Heart right ventricle (tissue), 16 donors: ENCODE measurements at regions not wholly inside any gene's neighbourhood (a gene's known extent, or its start where the extent isn't known, plus 50 kb on each side); places are given as distances from the start of the nearest gene placed in this dataset.

Source experiments
- ATAC-seq, 8 donors: fragments of 200-7000 bp; cut with Tn5 transposase; one replicate each; pipeline ENCODE4 v1.9.1; 2020; ENCODE audit warnings: mild to moderate bottlenecking in 8 of 8, moderate library complexity in 8 of 8, moderate number of reproducible peaks in 1 of 8
- DNase-seq, 2 donors: peaks; one replicate each; pipeline ENCODE4 v3.0.0-alpha.2; 2020
- H3K27ac ChIP-seq, 10 donors: fragments of 200-600 bp; sonication (generic) in 2 of 10; one replicate each; pipeline versions ENCODE4 v1.5.0 to v1.8.0; 2020 to 2022; ENCODE audit warnings: mild to moderate bottlenecking in 3 of 10
- H3K27me3 ChIP-seq, 7 donors: fragments of 200-600 bp; one replicate each; pipeline ENCODE4 v1.8.0; 2021 to 2022; ENCODE audit warnings: mild to moderate bottlenecking in 2 of 7
- H3K36me3 ChIP-seq, 9 donors: fragments of 200-600 bp; sonication (generic) in 1 of 9; one replicate each; pipeline versions ENCODE4 v1.5.0 to v1.8.0; 2020 to 2022; ENCODE audit warnings: mild to moderate bottlenecking in 2 of 9
- H3K4me1 ChIP-seq, 9 donors: fragments of 200-600 bp; sonication (generic) in 1 of 9; one replicate each; pipeline versions ENCODE4 v1.5.0 to v1.8.0; 2020 to 2022; ENCODE audit warnings: mild to moderate bottlenecking in 4 of 9
- H3K4me3 ChIP-seq, 10 donors: fragments of 200-600 bp; sonication (generic) in 2 of 10; one replicate each; pipeline versions ENCODE4 v1.5.0 to v1.8.0; 2020 to 2022; ENCODE audit warnings: mild to moderate bottlenecking in 7 of 10, moderate library complexity in 2 of 10
- H3K9me3 ChIP-seq, 11 donors: fragments of 200-600 bp in 10 of 11; sonication (generic) in 2 of 11; one replicate each; pipeline versions ENCODE4 v1.5.0 to v1.8.0; 2013 to 2022; ENCODE audit warnings: mild to moderate bottlenecking in 2 of 11, control low read depth in 1 of 11, moderate library complexity in 1 of 11
- CTCF ChIP-seq, 9 donors: fragments of 200-600 bp; sonication (generic) in 2 of 9; IDR thresholded peaks; one replicate each; pipeline versions ENCODE4 v1.5.0 to v1.8.0; 2021 to 2022; ENCODE audit warnings: antibody characterized with exemption in 9 of 9, mild to moderate bottlenecking in 5 of 9, moderate library complexity in 1 of 9
- whole genome bisulfite sequencing, 2 donors: extraction: QIAGEN DNeasy Blood & Tissue Kit; methylation state at CpG; one replicate each; pipeline ENCODE4 v1.1.7; 2013; ENCODE audit warnings: inconsistent platforms in 1 of 2; 5-methylcytosine and 5-hydroxymethylcytosine counted together
- intact Hi-C, 10 donors: fragments of 100-400 bp; cut with DNase I; formaldehyde crosslinking; loops; one replicate each; pipeline versions ENCODE4 v1.11.1 to v1.14.2; 2022
- donor health status: Arrhythmogenic right ventricular cardiomyopathy.
- donor health status: ischemic (EF 13 %, LVEDD 7.1; RV severe dilation, severe dysfunction).
- donor health status: healthy with polysubstance abuse.
- donor health status: DM: no; HTN: yes; CAD: no.
- donor health status: DM: no; HTN: no; CAD: no.
- donor health status: ischemic (EF 25% LVEDD 6.9; RV normal size, moderate dysfunction).
- donor health status: ischemic (EF 25% LVEDD 5.7; RV mildly dilated, moderate dysfunction).
- donor health status: healthy.
- donor health status: DM: yes; HTN: yes; CAD: no.
- donor health status: Ischemic cardiomyopathy.
- donor health status: ischemic (EF 35%, LVEDD 5.7; RV mildly dilated, moderate dysfunction).
- donor health status: nonischemic (EF 11% LVEDD 7.7; RV severe dilation, severe dysfunction).
- donor health status: DM: yes; HTN: yes; CAD: no.
- donor health status: PGD.
- donor health status: ischemic (EF 29% LVEDD 5.4; RV normal size, mild dysfunction).
- donor health status: nonischemic (EF 23%, LVEDD 6.1; RV moderate dilation, normal function).

DNA sequence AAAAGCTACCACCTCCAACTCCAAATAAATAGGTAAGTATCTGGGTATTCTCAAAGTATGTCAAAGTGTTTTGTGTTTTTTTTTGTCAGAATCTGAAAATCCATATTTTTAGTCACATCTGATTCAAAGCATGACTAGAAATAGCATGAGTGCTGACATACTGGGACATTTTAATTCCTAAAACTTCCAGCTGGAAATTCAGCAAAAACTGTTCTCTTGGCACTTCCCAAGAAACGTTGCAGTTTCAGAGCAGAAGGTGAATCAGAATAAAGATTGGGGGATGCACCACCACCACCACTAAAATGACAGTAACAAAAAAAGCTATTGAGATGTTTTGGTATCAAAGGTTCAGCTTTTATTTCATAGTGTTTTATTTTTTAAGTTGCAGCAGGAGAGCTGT, 724.6 kb upstream of the CELF2 start:
- H3K27ac ChIP-seq, result peak overlapping the region in 5 of 10 donors; percentile 15 to 66 (median 40)
- no peaks in the 10 kb centered on the region for H3K27me3 ChIP-seq
- H3K4me3 ChIP-seq, result no peak overlapping the region
- 22 to 31% methylated on average over 1 of the region's 1 CpG for WGBS, 2 donors
- ATAC-seq, result no peak
- peaks cover 0 to 18% (median 0%) of the 10 kb centered on the region in 9 donors for H3K4me1 ChIP-seq
- H3K36me3 ChIP-seq, result no peaks in the 10 kb centered on the region
- no peak for TF ChIP-seq CTCF (IDR thresholded peaks at IDR 0.05)
- no peak for DNase-seq
- intact Hi-C loops, result no loop called here
- H3K9me3 ChIP-seq, result no peaks in the 10 kb centered on the region

- H3K27ac ChIP-seq, result peak overlapping the region in 5 of 10 donors; percentile 15 to 66 (median 40)
Measured at GRCh38 chr10:10293481-10293951, 724.2 kb upstream of the CELF2 start.

DNA sequence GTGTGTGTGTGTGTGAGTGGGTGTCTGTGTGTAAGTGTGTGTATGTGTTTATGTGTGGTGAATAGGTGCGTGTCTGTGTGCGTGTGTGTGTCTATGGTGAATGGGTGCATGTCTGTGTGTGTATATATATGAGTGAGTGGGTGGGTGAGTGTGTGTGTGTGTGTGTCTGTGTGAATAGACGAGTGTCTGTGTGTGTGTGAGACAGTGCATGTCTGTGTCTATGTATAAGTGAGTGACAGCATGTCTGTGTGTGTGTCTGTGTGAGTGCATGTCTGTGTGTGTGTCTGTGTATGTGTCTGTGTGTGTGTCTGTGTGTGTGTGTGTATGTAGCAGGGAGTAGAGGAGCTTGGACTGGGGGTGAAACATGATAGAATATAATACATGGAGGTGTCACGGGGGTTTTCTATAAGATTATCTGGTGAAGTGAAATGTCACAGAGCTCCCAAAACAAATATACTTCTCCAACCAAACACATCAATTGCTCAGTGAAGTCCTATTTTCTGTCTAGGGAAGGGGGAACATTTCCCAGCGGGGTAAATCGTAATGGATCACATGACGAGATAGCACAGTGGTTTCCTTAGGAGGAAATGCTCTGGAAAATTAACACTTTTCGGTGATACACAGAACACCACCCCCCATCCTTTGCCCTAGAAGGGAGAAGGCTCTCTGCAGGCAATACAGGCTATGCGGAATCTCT, 723.3 kb upstream of the CELF2 start:
- Histone ChIP-seq H3K4me3 (peak overlapping the region in 3 of 10 donors; percentile 1 to 33 (median 21)), H3K27me3 (no peaks in the 10 kb centered on the region), H3K36me3 (no peaks in the 10 kb centered on the region), H3K4me1 (peaks cover 0 to 18% (median 0%) of the 10 kb centered on the region in 9 donors), H3K27ac (peak overlapping the region in 2 of 10 donors; percentile 39 to 46), H3K9me3 (no peaks in the 10 kb centered on the region)
- intact Hi-C loops, result no loop called here
- DNase-seq, result no peak
- TF ChIP-seq CTCF (IDR thresholded peaks at IDR 0.05), result no peak
- peak in 5 of 8 donors; percentile 19 to 63 (median 28) for ATAC-seq
- 71 to 73% methylated on average over 9 of the region's 9 CpGs for WGBS, 2 donors

More at GRCh38 chr10:10293481-10293951, 724.2 kb upstream of the CELF2 start:
- H3K4me3 ChIP-seq, result peak overlapping the region in 3 of 10 donors; percentile 8 to 33 (median 21)
- 31 to 42% methylated on average over 7 of the region's 7 CpGs for WGBS, 2 donors
- no peak for TF ChIP-seq CTCF (IDR thresholded peaks at IDR 0.05)
- H3K4me1 ChIP-seq, result peaks cover 0 to 18% (median 0%) of the 10 kb centered on the region in 9 donors
- intact Hi-C loops, result no loop called here
- no peaks in the 10 kb centered on the region for H3K36me3 ChIP-seq
- no peaks in the 10 kb centered on the region for H3K27me3 ChIP-seq
- ATAC-seq (peak in 7 of 8 donors; percentile 57 to 91 (median 84)), DNase-seq (peak in 1 of 2 donors; percentile 53)
- H3K9me3 ChIP-seq, result no peaks in the 10 kb centered on the region

GRCh38 chr10:10294881-10295529, 722.7 kb upstream of the CELF2 start:
- Histone ChIP-seq H3K4me1 (peaks cover 0 to 18% (median 0%) of the 10 kb centered on the region in 9 donors), H3K27ac (no peak overlapping the region)
- ATAC-seq, result peak in 3 of 8 donors; percentile 12 to 33 (median 17)

More at GRCh38 chr10:10294881-10295529, 722.7 kb upstream of the CELF2 start:
- Histone ChIP-seq H3K27me3 (no peaks in the 10 kb centered on the region), H3K36me3 (no peaks in the 10 kb centered on the region), H3K9me3 (no peaks in the 10 kb centered on the region), H3K4me3 (peak overlapping the region in 3 of 10 donors; percentile 1 to 29 (median 19))
- intact Hi-C loops, result no loop called here
- no peak for DNase-seq
- no peak for TF ChIP-seq CTCF (IDR thresholded peaks at IDR 0.05)
- WGBS, 2 donors, result 71 to 83% methylated on average over 29 of the region's 29 CpGs
